CD4-positive, alpha-beta T cell (primary cell): ENCODE measurements at regions not wholly inside any gene's neighbourhood (a gene's known extent, or its start where the extent isn't known, plus 50 kb on each side); places are given as distances from the start of the nearest gene placed in this dataset.

Experiments used
- ATAC-seq: fragments of 200-7000 bp; cut with Tn5 transposase; one replicate; pipeline ENCODE4 v1.10.0; 2022; ENCODE audit warnings: mild to moderate bottlenecking; ENCODE audit not compliant: poor library complexity
- CTCF ChIA-PET: fragments of 350-600 bp; sonication (Branson Sonifier 250); formaldehyde crosslinking; loops from one replicate; lab custom pipeline; 2021; ENCODE audit warnings: antibody characterized with exemption, inconsistent platforms; lab: Charles Lee
- POLR2A ChIA-PET: fragments of 350-600 bp; sonication (Branson Sonifier 250); formaldehyde crosslinking; loops from one replicate; lab custom pipeline; 2021; ENCODE audit warnings: antibody characterized with exemption, inconsistent platforms; lab: Charles Lee
- DNase-seq, 14 experiments: peaks; one replicate each; pipeline ENCODE4 v3.0.0-alpha.2; 2013 to 2020; ENCODE audit warnings: mixed read lengths in 2 of 14
- H3K27ac ChIP-seq, 2 donors: one replicate each; pipeline versions ENCODE4 v1.5.1 to v1.7.0; 2013; ENCODE audit warnings: low read length in 2 of 2, low read depth in 1 of 2, mild to moderate bottlenecking in 1 of 2
- H3K27me3 ChIP-seq, 2 experiments: 1 replicate in 1 of 2; 2 replicates in 1 of 2; pipeline versions ENCODE4 v1.6.1 to v1.7.0; 2013; ENCODE audit warnings: low read length in 2 of 2, control low read depth in 1 of 2, mild to moderate bottlenecking in 1 of 2, moderate library complexity in 1 of 2; ENCODE audit not compliant: insufficient read depth in 2 of 2, control insufficient read depth in 1 of 2
- H3K36me3 ChIP-seq: one replicate; pipeline ENCODE4 v1.6.1; 2013; ENCODE audit warnings: low read length, control low read depth; ENCODE audit not compliant: insufficient read depth
- H3K4me1 ChIP-seq: one replicate; pipeline ENCODE4 v1.6.1; 2013; ENCODE audit warnings: low read length, control low read depth; ENCODE audit not compliant: insufficient read depth
- H3K4me3 ChIP-seq: one replicate; pipeline ENCODE4 v1.5.1; 2013; ENCODE audit warnings: mild to moderate bottlenecking, low read length, moderate library complexity
- H3K9me3 ChIP-seq, 2 experiments: 1 replicate in 1 of 2; 2 replicates in 1 of 2; pipeline versions ENCODE4 v1.6.1 to v1.7.0; 2013; ENCODE audit warnings: low read length in 2 of 2, mild to moderate bottlenecking in 2 of 2, control low read depth in 1 of 2, moderate library complexity in 1 of 2; ENCODE audit not compliant: control insufficient read depth in 1 of 2, insufficient read depth in 1 of 2
- H3K27ac Mint-ChIP-seq: one replicate; pipeline ENCODE4 v1.8.0; 2020; ENCODE audit warnings: mixed read lengths
- H3K27me3 Mint-ChIP-seq: one replicate; pipeline ENCODE4 v1.8.0; 2021; ENCODE audit warnings: mixed read lengths
- H3K36me3 Mint-ChIP-seq: one replicate; pipeline ENCODE4 v1.8.0; 2021; ENCODE audit warnings: low read depth, mixed read lengths
- H3K4me1 Mint-ChIP-seq: one replicate; pipeline ENCODE4 v1.8.0; 2021; ENCODE audit warnings: low read depth, mixed read lengths
- H3K4me3 Mint-ChIP-seq: one replicate; pipeline ENCODE4 v1.8.0; 2020; ENCODE audit warnings: mild to moderate bottlenecking, mixed read lengths
- H3K9me3 Mint-ChIP-seq: one replicate; pipeline ENCODE4 v1.8.0; 2020; ENCODE audit warnings: mixed read lengths
- CTCF ChIP-seq: fragments of 200-600 bp; IDR thresholded peaks from one replicate; pipeline ENCODE4 v1.8.0; 2022; ENCODE audit warnings: antibody characterized with exemption, mild to moderate bottlenecking
- intact Hi-C, 2 experiments: fragments of 100-400 bp; cut with DNase I in 1 of 2; cut with micrococcal nuclease in 1 of 2; formaldehyde crosslinking; loops; one replicate each; pipeline versions ENCODE4 v1.15.1 to v1.9.0; 2023 to 2025; cut with DNase I, micrococcal nuclease

GRCh38 chr13:80727321-80727975 is 386.5 kb upstream of the SPRY2 start:
- peaks cover 13% of the 10 kb centered on the region for H3K9me3 Mint-ChIP-seq
- no peaks in the 10 kb centered on the region for H3K27me3 Mint-ChIP-seq
- Histone ChIP-seq H3K27ac (no peak overlapping the region), H3K9me3 (no peaks in the 10 kb centered on the region), H3K27me3 (no peaks in the 10 kb centered on the region), H3K36me3 (no peaks in the 10 kb centered on the region), H3K4me3 (no peak overlapping the region), H3K4me1 (no peaks in the 10 kb centered on the region)
- POLR2A ChIA-PET = no interaction called here
- no peaks in the 10 kb centered on the region for H3K4me1 Mint-ChIP-seq
- ATAC-seq = no peak
- intact Hi-C loops = no loop called here
- H3K27ac Mint-ChIP-seq = no peak overlapping the region
- no peak overlapping the region for H3K4me3 Mint-ChIP-seq
- TF ChIP-seq CTCF = no peak
- CTCF ChIA-PET = no interaction called here
- no peak for DNase-seq
- H3K36me3 Mint-ChIP-seq = no peaks in the 10 kb centered on the region

- no peak overlapping the region for H3K27ac ChIP-seq
- H3K27me3 Mint-ChIP-seq = no peaks in the 10 kb centered on the region
- intact Hi-C loops = no loop called here
- no peak for TF ChIP-seq CTCF
- H3K4me3 Mint-ChIP-seq = no peak overlapping the region
- ATAC-seq (no peak), DNase-seq (no peak)
- no peak overlapping the region for H3K27ac Mint-ChIP-seq
- H3K4me1 ChIP-seq = no peaks in the 10 kb centered on the region
- H3K36me3 ChIP-seq = no peaks in the 10 kb centered on the region
- no peaks in the 10 kb centered on the region for H3K9me3 ChIP-seq
- H3K36me3 Mint-ChIP-seq = no peaks in the 10 kb centered on the region
- H3K27me3 ChIP-seq = no peaks in the 10 kb centered on the region
- CTCF ChIA-PET = no interaction called here
- no peak overlapping the region for H3K4me3 ChIP-seq
- no peaks in the 10 kb centered on the region for H3K4me1 Mint-ChIP-seq
- peaks cover 13% of the 10 kb centered on the region for H3K9me3 Mint-ChIP-seq
- POLR2A ChIA-PET = no interaction called here
Observed at GRCh38 chr13:80726868-80727267, 385.9 kb upstream of the SPRY2 start.

GRCh38 chr13:80721689-80722088 is 380.8 kb upstream of the SPRY2 start:
- H3K36me3 ChIP-seq = no peaks in the 10 kb centered on the region
- POLR2A ChIA-PET = no interaction called here
- no peaks in the 10 kb centered on the region for H3K4me1 ChIP-seq
- Mint-ChIP-seq H3K9me3 (no peaks in the 10 kb centered on the region), H3K27me3 (no peaks in the 10 kb centered on the region), H3K27ac (no peak overlapping the region), H3K4me1 (no peaks in the 10 kb centered on the region), H3K4me3 (no peak overlapping the region), H3K36me3 (no peaks in the 10 kb centered on the region)
- H3K27ac ChIP-seq = no peak overlapping the region
- no peak overlapping the region for H3K4me3 ChIP-seq
- no peaks in the 10 kb centered on the region for H3K27me3 ChIP-seq
- TF ChIP-seq CTCF = no peak
- CTCF ChIA-PET = no interaction called here
- intact Hi-C loops = no loop called here
- no peak for ATAC-seq
- H3K9me3 ChIP-seq = no peaks in the 10 kb centered on the region
- DNase-seq = no peak
